HG02852 (cell line): ENCODE measurements at regions not wholly inside any gene's neighbourhood (a gene's known extent, or its start where the extent isn't known, plus 50 kb on each side); places are given as distances from the start of the nearest gene placed in this dataset.
A peak's percentile ranks its signal among the peaks of the same experiment; 100 is the strongest.

Source experiments
- ATAC-seq: cut with Tn5 transposase; IDR thresholded peaks from one replicate; pipeline ENCODE4 v1.9.1; 2021; ENCODE audit warnings: mild to moderate bottlenecking, moderate library complexity; ENCODE audit not compliant: unreplicated experiment

DNA sequence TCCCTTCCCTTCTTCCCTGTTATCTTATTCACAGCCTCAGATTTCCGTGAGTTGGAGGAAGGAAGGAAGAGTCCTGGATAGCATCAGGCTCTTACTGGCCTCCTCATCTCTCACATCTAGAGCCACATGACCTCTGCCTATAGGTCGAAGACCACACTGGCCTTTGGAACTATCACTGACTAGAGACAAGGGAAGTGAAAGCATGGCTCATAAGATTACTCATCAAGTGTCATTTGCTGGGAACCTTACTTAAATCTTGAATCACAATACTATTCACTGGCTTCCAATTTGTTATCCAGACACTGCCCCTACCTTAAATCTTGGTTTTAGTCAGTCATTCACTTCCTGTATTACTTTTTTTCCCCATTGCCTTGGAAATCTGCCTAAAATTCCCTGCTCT is 61.6 kb upstream of the MTMR8 start:
- peak; percentile 94 for ATAC-seq

DNA sequence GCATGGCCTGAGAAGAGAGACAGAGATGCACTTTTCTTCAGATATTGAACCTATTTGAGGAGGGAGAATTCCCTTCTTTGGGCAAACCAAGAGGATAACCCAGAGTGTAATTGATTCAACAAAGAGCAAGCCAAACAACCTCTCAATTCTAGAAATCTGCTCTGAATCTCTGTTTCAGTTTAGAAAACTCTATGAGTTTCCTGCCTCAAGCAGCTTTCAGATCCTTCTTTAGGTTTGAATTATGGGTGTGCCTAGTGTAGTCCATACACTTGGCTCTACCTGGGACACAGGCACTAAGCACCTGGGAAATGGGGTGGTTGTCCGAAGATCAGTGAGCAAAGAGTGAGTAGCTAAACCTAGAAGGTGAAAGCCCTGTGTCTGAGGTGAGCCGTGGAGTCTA is 52.0 kb upstream of the MTMR8 start:
- ATAC-seq = peak; percentile 50
